ENCODE measurements at regions not wholly inside any gene's neighbourhood (a gene's known extent, or its start where the extent isn't known, plus 50 kb on each side); places are given as distances from the start of the nearest gene placed in this dataset.
"Not testable (repeated sequence)": the region's sequence is repeated elsewhere in the genome, so short reads cannot be mapped to it uniquely, and the experiment has no call there.

- POLR2A ChIA-PET = no interaction called here
- Histone ChIP-seq H3K4me3 (ENCODE audit: low read depth, low read length) (no peak overlapping the region), H3K27ac (ENCODE audit: extremely low read depth, low read depth, low read length) (no peak overlapping the region), H3K4me1 (ENCODE audit: control insufficient read depth, insufficient read depth, low read length) (peaks cover 3% of the 10 kb centered on the region; the same call in 1 of the 2 replicates), H3K9me3 (ENCODE audit: control insufficient read depth, insufficient read depth, low read depth, low read length) (no peaks in the 10 kb centered on the region), H3K36me3 (ENCODE audit: control insufficient read depth in 2 of 2, insufficient read depth in 1 of 2, low read length in 2 of 2) (no peaks in the 10 kb centered on the region)
- TF ChIP-seq ZNF114 (tag by site-specific recombination; IDR thresholded peaks at IDR 0.05) = no peak
- TF ChIP-seq WT1 (tag by site-specific recombination; IDR thresholded peaks at IDR 0.05) = no peak
- TF ChIP-seq KLF1 (tag by site-specific recombination; IDR thresholded peaks at IDR 0.05) = no peak
- TF ChIP-seq GFI1B (tag by site-specific recombination; IDR thresholded peaks at IDR 0.05) = no peak
- TF ChIP-seq, protein P1, sequence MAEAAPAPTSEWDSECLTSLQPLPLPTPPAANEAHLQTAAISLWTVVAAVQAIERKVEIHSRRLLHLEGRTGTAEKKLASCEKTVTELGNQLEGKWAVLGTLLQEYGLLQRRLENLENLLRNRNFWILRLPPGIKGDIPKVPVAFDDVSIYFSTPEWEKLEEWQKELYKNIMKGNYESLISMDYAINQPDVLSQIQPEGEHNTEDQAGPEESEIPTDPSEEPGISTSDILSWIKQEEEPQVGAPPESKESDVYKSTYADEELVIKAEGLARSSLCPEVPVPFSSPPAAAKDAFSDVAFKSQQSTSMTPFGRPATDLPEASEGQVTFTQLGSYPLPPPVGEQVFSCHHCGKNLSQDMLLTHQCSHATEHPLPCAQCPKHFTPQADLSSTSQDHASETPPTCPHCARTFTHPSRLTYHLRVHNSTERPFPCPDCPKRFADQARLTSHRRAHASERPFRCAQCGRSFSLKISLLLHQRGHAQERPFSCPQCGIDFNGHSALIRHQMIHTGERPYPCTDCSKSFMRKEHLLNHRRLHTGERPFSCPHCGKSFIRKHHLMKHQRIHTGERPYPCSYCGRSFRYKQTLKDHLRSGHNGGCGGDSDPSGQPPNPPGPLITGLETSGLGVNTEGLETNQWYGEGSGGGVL (tag by site-specific recombination; IDR thresholded peaks at IDR 0.05) = no peak
- TF ChIP-seq ZNF157 (tag by site-specific recombination; IDR thresholded peaks at IDR 0.05) = no peak
- no peak for TF ChIP-seq BCL11B (tag by site-specific recombination; IDR thresholded peaks at IDR 0.05; ENCODE audit: low read depth)
- TF ChIP-seq OVOL3 (tag by site-specific recombination; IDR thresholded peaks at IDR 0.05) = no peak
- no peak for TF ChIP-seq ZNF394 (tag by site-specific recombination; IDR thresholded peaks at IDR 0.05; ENCODE audit: borderline replicate concordance)
- TF ChIP-seq PATZ1 (tag by site-specific recombination; IDR thresholded peaks at IDR 0.05) = no peak
- TF ChIP-seq ZNF707 (tag by site-specific recombination; IDR thresholded peaks at IDR 0.05) = no peak
- TF ChIP-seq SCRT2 (tag by site-specific recombination; IDR thresholded peaks at IDR 0.05) = no peak
- TF ChIP-seq ZNF48 (tag by site-specific recombination; IDR thresholded peaks at IDR 0.05) = no peak
- TF ChIP-seq ZBTB48 (tag by site-specific recombination; IDR thresholded peaks at IDR 0.05) = no peak
- no peak for TF ChIP-seq ZNF362 (tag by site-specific recombination; IDR thresholded peaks at IDR 0.05)
- TF ChIP-seq ZNF837 (tag by site-specific recombination; IDR thresholded peaks at IDR 0.05) = no peak
- TF ChIP-seq ZNF585B (tag by site-specific recombination; IDR thresholded peaks at IDR 0.05) = no peak
- CTCF ChIA-PET = no interaction called here
These were observed 178.7 kb downstream of the CHIC2 start for GRCh38 chr4:53885668-53886067.

DNA sequence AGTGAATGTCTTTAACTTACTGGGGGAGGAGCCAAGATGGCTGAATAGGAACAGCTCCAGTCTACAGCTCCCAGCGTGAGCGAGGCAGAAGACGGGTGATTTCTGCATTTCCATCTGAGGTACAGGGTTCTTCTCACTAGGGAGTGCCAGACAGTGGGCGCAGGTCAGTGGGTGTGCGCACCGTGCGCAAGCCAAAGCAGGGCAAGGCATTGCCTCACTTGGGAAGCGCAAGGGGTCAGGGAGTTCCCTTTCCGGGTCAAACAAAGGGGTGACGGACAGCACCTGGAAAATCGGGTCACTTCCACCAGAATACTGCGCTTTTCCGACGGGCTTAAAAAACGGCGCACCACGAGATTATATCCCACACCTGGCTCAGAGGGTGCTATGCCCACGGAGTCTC, 187.3 kb downstream of the CHIC2 start:
- H3K4me3 ChIP-seq (ENCODE audit: low read depth, low read length); H3K36me3 ChIP-seq (ENCODE audit: control insufficient read depth in 2 of 2, insufficient read depth in 1 of 2, low read length in 2 of 2); H3K9me3 ChIP-seq (ENCODE audit: control insufficient read depth, insufficient read depth, low read depth, low read length); CTCF ChIA-PET; POLR2A ChIA-PET; H3K27ac ChIP-seq (ENCODE audit: extremely low read depth, low read depth, low read length); H3K4me1 ChIP-seq (ENCODE audit: control insufficient read depth, insufficient read depth, low read length): not testable (repeated sequence)

DNA sequence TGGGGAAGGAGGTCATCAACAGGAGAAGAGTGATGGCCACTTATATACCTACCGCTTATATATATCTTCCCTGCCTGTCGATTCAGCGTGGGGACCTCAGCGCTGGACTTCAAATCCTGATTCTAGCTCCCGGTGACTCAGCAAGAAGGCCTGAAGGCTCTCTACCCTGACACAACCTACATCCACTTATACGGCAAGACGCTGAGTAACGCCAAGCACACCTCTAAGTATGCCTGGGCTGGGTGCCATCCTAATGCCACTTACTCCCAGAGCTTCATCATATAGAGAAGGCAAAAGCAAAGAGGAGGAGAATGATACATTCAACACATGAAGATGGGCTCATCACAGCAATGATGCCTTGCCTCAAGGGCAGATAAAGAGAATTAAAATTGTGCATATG, 198.3 kb downstream of the CHIC2 start:
- CTCF ChIA-PET = no interaction called here
- no peaks in the 10 kb centered on the region for H3K36me3 ChIP-seq (ENCODE audit: control insufficient read depth in 2 of 2, insufficient read depth in 1 of 2, low read length in 2 of 2)
- POLR2A ChIA-PET = no interaction called here
- no peak overlapping the region for H3K4me3 ChIP-seq (ENCODE audit: low read depth, low read length)
- H3K4me1 ChIP-seq (ENCODE audit: control insufficient read depth, insufficient read depth, low read length) = no peaks in the 10 kb centered on the region
- no peaks in the 10 kb centered on the region for H3K9me3 ChIP-seq (ENCODE audit: control insufficient read depth, insufficient read depth, low read depth, low read length)
- TF ChIP-seq ZXDB (tag by site-specific recombination; IDR thresholded peaks at IDR 0.05) (no peak), SP3 (tag by site-specific recombination; IDR thresholded peaks at IDR 0.05) (no peak), ZNF362 (tag by site-specific recombination; IDR thresholded peaks at IDR 0.05) (no peak), ZNF324 (tag by site-specific recombination; IDR thresholded peaks at IDR 0.05) (no peak), ZNF837 (tag by site-specific recombination; IDR thresholded peaks at IDR 0.05) (no peak), ZNF776 (tag by site-specific recombination; IDR thresholded peaks at IDR 0.05; ENCODE audit: borderline replicate concordance) (no peak), ELK4 (IDR thresholded peaks at IDR 0.05; ENCODE audit: borderline replicate concordance, low read depth, low read length) (no peak), ZNF138 (tag by site-specific recombination; IDR thresholded peaks at IDR 0.05; ENCODE audit: borderline replicate concordance) (no peak), KLF1 (tag by site-specific recombination; IDR thresholded peaks at IDR 0.05) (no peak), IKZF3 (tag by site-specific recombination; IDR thresholded peaks at IDR 0.05) (no peak)
- TF ChIP-seq, protein P2, sequence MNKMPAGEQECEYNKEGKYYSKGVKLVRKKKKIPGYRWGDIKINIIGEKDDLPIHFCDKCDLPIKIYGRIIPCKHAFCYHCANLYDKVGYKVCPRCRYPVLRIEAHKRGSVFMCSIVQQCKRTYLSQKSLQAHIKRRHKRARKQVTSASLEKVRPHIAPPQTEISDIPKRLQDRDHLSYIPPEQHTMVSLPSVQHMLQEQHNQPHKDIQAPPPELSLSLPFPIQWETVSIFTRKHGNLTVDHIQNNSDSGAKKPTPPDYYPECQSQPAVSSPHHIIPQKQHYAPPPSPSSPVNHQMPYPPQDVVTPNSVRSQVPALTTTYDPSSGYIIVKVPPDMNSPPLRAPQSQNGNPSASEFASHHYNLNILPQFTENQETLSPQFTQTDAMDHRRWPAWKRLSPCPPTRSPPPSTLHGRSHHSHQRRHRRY (tag by site-specific recombination; IDR thresholded peaks at IDR 0.05) = no peak
- H3K27ac ChIP-seq (ENCODE audit: extremely low read depth, low read depth, low read length) = no peak overlapping the region
